Endothelial cell (in vitro differentiated cells): ENCODE measurements at regions not wholly inside any gene's neighbourhood (a gene's known extent, or its start where the extent isn't known, plus 50 kb on each side); places are given as distances from the start of the nearest gene placed in this dataset.

Experiments
- DNase-seq: peaks from one replicate; pipeline ENCODE4 v3.0.0; 2021; ENCODE audit warnings: low spot score
- H3K27ac Mint-ChIP-seq: one replicate; pipeline ENCODE4 v1.8.0; 2021; ENCODE audit warnings: mixed read lengths, inconsistent platforms; ENCODE audit not compliant: unreplicated experiment
- H3K27me3 Mint-ChIP-seq: one replicate; pipeline ENCODE4 v1.8.0; 2021; ENCODE audit warnings: mild to moderate bottlenecking, moderate library complexity, mixed read lengths, inconsistent platforms; ENCODE audit not compliant: unreplicated experiment
- H3K36me3 Mint-ChIP-seq: one replicate; pipeline ENCODE4 v1.8.0; 2021; ENCODE audit warnings: mild to moderate bottlenecking, low read depth, mixed read lengths, inconsistent platforms; ENCODE audit not compliant: unreplicated experiment
- H3K4me1 Mint-ChIP-seq: one replicate; pipeline ENCODE4 v1.8.0; 2021; ENCODE audit warnings: mild to moderate bottlenecking, mixed read lengths, inconsistent platforms; ENCODE audit not compliant: unreplicated experiment
- H3K4me3 Mint-ChIP-seq: one replicate; pipeline ENCODE4 v1.8.0; 2021; ENCODE audit warnings: mild to moderate bottlenecking, mixed read lengths, inconsistent platforms; ENCODE audit not compliant: unreplicated experiment
- H3K9me3 Mint-ChIP-seq: one replicate; pipeline ENCODE4 v1.8.0; 2021; ENCODE audit warnings: mixed read lengths, inconsistent platforms; ENCODE audit not compliant: unreplicated experiment
- CTCF ChIP-seq: fragments of 200-600 bp; sonication (generic); IDR thresholded peaks from one replicate; pipeline ENCODE4 v1.5.0; 2021; ENCODE audit warnings: antibody characterized with exemption; ENCODE audit not compliant: unreplicated experiment

- DNase-seq = no peak
- H3K36me3 Mint-ChIP-seq = no peaks in the 10 kb centered on the region
Measured at GRCh38 chr6:40804905-40805304, 217.7 kb upstream of the LRFN2 start.

GRCh38 chr6:40803897-40804702 is 216.9 kb upstream of the LRFN2 start:
- no peaks in the 10 kb centered on the region for H3K9me3 Mint-ChIP-seq
- H3K27me3 Mint-ChIP-seq = peaks cover 16% of the 10 kb centered on the region
- DNase-seq = no peak
- H3K4me3 Mint-ChIP-seq = no peak overlapping the region
- H3K4me1 Mint-ChIP-seq = peaks cover 11% of the 10 kb centered on the region
- TF ChIP-seq CTCF = no peak
- no peaks in the 10 kb centered on the region for H3K36me3 Mint-ChIP-seq
- H3K27ac Mint-ChIP-seq = no peak overlapping the region

More at GRCh38 chr6:40804905-40805304, 217.7 kb upstream of the LRFN2 start:
- no peaks in the 10 kb centered on the region for H3K9me3 Mint-ChIP-seq
- H3K27ac Mint-ChIP-seq = no peak overlapping the region
- peaks cover 3% of the 10 kb centered on the region for H3K4me1 Mint-ChIP-seq
- no peak overlapping the region for H3K4me3 Mint-ChIP-seq
- H3K27me3 Mint-ChIP-seq = peaks cover 15% of the 10 kb centered on the region
- TF ChIP-seq CTCF = peak; percentile 54

- Mint-ChIP-seq H3K4me1 (peaks cover 14% of the 10 kb centered on the region), H3K4me3 (no peak overlapping the region), H3K27me3 (peaks cover 18% of the 10 kb centered on the region), H3K36me3 (no peaks in the 10 kb centered on the region), H3K27ac (no peak overlapping the region), H3K9me3 (no peaks in the 10 kb centered on the region)
- no peak for DNase-seq
- TF ChIP-seq CTCF = no peak
Measured at GRCh38 chr6:40802481-40802880, 215.3 kb upstream of the LRFN2 start.

- DNase-seq = no peak
- Mint-ChIP-seq H3K4me3 (no peak overlapping the region), H3K4me1 (peaks cover 14% of the 10 kb centered on the region), H3K27me3 (peaks cover 9% of the 10 kb centered on the region), H3K9me3 (no peaks in the 10 kb centered on the region), H3K27ac (peak overlapping the region; percentile 33), H3K36me3 (no peaks in the 10 kb centered on the region)
- no peak for TF ChIP-seq CTCF
Measured at GRCh38 chr6:40799296-40800140, 212.4 kb upstream of the LRFN2 start.
